ENCODE measurements at regions not wholly inside any gene's neighbourhood (a gene's known extent, or its start where the extent isn't known, plus 50 kb on each side); places are given as distances from the start of the nearest gene placed in this dataset.

DNA sequence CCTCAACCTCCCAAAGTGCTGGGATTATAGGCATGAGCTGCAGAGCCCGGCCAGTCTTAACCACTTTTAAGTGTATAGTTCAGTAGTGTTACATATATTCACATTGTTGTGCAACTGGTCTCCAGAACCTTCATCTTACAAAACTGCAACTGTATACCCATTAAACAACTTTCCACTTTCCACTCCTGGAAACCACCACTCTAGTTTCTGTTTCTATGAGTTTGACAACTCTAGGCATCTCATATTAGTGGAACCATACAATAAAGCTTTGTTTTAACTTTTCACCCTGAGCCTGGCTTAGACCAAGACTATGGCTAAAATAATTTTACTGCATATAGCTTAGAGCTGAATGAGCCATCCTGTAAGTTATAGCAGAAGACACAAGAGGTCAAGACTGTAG lies 108.0 kb upstream of the GOT2 start:
- no peak for ATAC-seq
- Mint-ChIP-seq H3K4me3 (no peak overlapping the region), H3K27ac (no peak overlapping the region), H3K9me3 (ENCODE audit: insufficient read depth) (no peaks in the 10 kb centered on the region), H3K27me3 (ENCODE audit: low read depth) (no peaks in the 10 kb centered on the region), H3K4me1 (ENCODE audit: low read depth) (no peaks in the 10 kb centered on the region), H3K36me3 (ENCODE audit: low read depth) (no peaks in the 10 kb centered on the region)
- DNase-seq: no peak
- POLR2A ChIA-PET: no interaction called here
- CTCF ChIA-PET: no interaction called here

DNA sequence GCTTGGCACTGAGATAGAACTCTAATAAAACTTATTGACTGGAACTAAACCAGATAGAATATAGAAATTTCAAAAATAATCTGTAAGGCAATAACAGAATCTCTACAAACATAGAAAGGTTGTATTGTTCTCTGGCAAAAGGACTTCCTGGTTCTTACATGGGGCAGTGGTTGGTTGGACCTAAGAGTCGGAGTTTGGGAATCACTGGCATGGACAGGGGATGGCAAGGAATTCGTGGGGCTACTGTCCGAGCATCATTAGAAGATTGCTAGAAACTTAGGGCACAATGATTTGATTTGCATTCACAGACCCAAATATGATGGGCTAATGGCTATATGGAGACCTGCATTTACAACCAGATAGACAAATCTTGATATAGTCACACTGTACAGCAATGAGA lies 103.8 kb upstream of the GOT2 start:
- H3K27me3 Mint-ChIP-seq (ENCODE audit: low read depth): peaks cover 4% of the 10 kb centered on the region
- CTCF ChIA-PET: no interaction called here
- no peaks in the 10 kb centered on the region for H3K36me3 Mint-ChIP-seq (ENCODE audit: low read depth)

DNA sequence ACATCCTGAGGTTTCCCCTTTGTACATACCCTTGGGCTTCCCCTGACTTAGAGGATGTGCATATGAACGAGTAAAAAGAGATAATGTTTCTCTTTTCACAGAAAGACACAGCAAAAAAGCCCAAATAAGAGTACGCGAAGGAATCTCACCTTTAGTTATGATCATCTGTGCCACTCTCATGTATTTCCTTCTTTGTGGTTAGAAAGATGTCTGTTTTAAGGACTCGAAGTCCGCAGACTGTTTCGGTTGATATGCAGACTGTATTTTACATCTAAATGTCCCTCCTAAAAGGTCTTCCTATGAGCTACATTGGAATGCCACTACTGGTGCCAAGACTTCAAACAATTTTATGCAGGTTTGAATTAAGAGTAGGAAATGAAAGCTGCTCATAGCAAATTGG lies 102.3 kb upstream of the GOT2 start:
- Mint-ChIP-seq H3K27ac (no peak overlapping the region), H3K9me3 (ENCODE audit: insufficient read depth) (no peaks in the 10 kb centered on the region), H3K36me3 (ENCODE audit: low read depth) (no peaks in the 10 kb centered on the region), H3K27me3 (ENCODE audit: low read depth) (peaks cover 5% of the 10 kb centered on the region), H3K4me3 (no peak overlapping the region), H3K4me1 (ENCODE audit: low read depth) (no peaks in the 10 kb centered on the region)
- DNase-seq (no peak), ATAC-seq (no peak)
- ChIA-PET POLR2A (no interaction called here), CTCF (no interaction called here)

More for the DNA sequence above, 103.8 kb upstream of the GOT2 start:
- POLR2A ChIA-PET: no interaction called here
- Mint-ChIP-seq H3K4me1 (ENCODE audit: low read depth) (no peaks in the 10 kb centered on the region), H3K9me3 (ENCODE audit: insufficient read depth) (no peaks in the 10 kb centered on the region), H3K4me3 (no peak overlapping the region), H3K27ac (no peak overlapping the region)
- DNase-seq (no peak), ATAC-seq (no peak)

DNA sequence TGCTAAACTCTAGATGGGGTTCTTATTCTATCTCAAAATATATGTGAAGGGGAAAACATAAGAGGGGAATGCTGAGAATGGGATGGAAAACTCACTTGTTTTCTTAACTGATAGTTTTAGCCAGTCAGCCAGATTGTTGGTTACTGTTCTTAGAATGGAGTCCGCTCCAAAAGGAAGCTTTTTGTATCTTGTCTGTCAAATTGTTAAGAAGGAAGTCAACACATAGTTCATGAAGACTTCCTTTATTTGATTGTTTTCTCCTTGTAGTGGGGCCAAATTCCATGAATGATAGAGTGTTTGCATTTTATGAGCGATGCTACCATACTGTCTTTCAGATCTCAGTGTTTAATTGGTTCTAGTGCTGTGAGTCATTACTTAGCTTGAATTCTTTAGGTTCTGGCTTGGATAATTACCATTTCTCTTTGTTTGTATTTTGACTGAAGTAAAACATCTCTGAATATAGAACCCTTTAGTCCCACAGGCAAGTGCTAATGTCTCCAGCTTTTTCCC lies 98.3 kb upstream of the GOT2 start:
- Mint-ChIP-seq H3K27me3 (ENCODE audit: low read depth) (peaks cover 5% of the 10 kb centered on the region), H3K9me3 (ENCODE audit: insufficient read depth) (no peaks in the 10 kb centered on the region), H3K27ac (no peak overlapping the region), H3K4me1 (ENCODE audit: low read depth) (no peaks in the 10 kb centered on the region), H3K4me3 (no peak overlapping the region), H3K36me3 (ENCODE audit: low read depth) (no peaks in the 10 kb centered on the region)
- DNase-seq: no peak
- ChIA-PET POLR2A (no interaction called here), CTCF (no interaction called here)
- ATAC-seq: no peak

DNA sequence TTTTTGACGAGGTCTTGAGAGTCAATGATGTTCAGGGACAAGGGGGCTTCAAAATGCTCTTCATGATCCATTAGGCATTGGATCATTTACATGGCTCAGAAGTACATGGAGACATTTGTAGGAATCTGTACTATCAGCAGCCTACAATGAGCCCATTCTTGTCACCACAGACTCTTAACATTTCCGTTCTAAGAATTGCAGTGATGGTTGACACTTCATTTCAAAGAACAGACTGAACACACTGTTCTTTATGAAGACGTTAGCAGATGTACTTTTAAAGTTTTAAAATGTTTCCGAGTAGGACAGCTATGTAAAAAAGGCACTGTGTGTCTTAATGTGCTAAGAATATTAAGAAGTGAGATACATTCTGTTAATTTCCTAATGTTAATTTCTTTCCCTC lies 97.3 kb upstream of the GOT2 start:
- no peaks in the 10 kb centered on the region for H3K36me3 Mint-ChIP-seq (ENCODE audit: low read depth)
- peaks cover 5% of the 10 kb centered on the region for H3K27me3 Mint-ChIP-seq (ENCODE audit: low read depth)
- H3K9me3 Mint-ChIP-seq (ENCODE audit: insufficient read depth): no peaks in the 10 kb centered on the region
- H3K27ac Mint-ChIP-seq: no peak overlapping the region
- POLR2A ChIA-PET: no interaction called here
- ATAC-seq (no peak), DNase-seq (no peak)
- CTCF ChIA-PET: no interaction called here
- no peaks in the 10 kb centered on the region for H3K4me1 Mint-ChIP-seq (ENCODE audit: low read depth)
- no peak overlapping the region for H3K4me3 Mint-ChIP-seq

DNA sequence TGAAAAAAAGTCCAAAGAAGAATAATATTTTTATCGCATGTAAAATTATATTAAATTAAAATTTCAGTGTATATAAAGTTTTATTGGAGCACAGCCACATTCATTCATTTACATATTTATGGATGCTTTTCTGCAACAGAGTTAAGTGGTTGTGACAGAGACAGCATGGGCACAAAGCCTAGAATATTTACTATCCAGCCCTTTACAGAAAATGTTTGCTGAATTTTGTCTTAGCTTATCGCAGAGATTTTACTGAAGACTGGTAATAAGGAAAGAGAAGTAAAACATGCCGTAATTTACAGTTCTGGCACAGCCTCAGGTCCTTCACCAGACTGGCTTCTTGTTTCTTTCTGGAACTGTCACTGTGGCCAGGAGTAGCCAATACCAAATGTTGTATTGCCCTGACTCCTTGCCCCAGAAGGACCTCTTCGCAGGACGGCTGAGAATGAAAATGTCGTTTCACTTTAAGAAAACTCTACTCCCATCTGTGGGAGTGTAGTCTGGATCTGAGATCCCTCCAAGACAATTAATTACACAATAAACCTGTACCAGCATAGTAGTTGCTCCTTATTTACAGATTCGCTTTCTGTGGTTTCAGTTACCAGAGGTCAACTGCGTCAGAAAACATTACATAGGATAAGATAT lies 94.9 kb upstream of the GOT2 start:
- ChIA-PET POLR2A (no interaction called here), CTCF (no interaction called here)
- Mint-ChIP-seq H3K4me1 (ENCODE audit: low read depth) (no peaks in the 10 kb centered on the region), H3K27ac (no peak overlapping the region), H3K9me3 (ENCODE audit: insufficient read depth) (no peaks in the 10 kb centered on the region), H3K36me3 (ENCODE audit: low read depth) (no peaks in the 10 kb centered on the region), H3K4me3 (no peak overlapping the region), H3K27me3 (ENCODE audit: low read depth) (peaks cover 3% of the 10 kb centered on the region)
- ATAC-seq (no peak), DNase-seq (no peak)

DNA sequence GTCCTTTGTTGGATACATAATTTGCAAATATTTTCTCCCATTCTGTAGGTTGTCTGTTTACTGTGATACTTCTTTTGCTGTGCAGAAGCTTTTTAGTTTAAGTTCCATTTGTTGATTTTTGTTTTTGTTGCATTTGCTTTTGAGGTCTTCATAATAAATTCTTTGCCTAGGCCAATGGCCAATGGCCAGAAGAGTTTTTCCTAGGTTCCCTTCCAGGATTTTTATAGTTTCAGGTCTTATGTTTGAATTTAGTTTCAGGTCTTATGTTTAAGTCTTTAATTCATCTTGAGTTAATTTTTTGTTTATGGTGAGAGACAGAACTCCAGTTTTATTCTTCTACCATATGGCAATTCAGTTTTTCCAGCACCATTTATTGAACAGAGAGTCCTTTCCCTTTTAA lies 90.1 kb upstream of the GOT2 start:
- no peaks in the 10 kb centered on the region for H3K36me3 Mint-ChIP-seq (ENCODE audit: low read depth)
- ATAC-seq: no peak
- H3K27ac Mint-ChIP-seq: no peak overlapping the region
- no peaks in the 10 kb centered on the region for H3K4me1 Mint-ChIP-seq (ENCODE audit: low read depth)
- ChIA-PET POLR2A (no interaction called here), CTCF (no interaction called here)
- H3K9me3 Mint-ChIP-seq (ENCODE audit: insufficient read depth): no peaks in the 10 kb centered on the region
- H3K4me3 Mint-ChIP-seq: no peak overlapping the region
- DNase-seq: no peak
- H3K27me3 Mint-ChIP-seq (ENCODE audit: low read depth): no peaks in the 10 kb centered on the region

DNA sequence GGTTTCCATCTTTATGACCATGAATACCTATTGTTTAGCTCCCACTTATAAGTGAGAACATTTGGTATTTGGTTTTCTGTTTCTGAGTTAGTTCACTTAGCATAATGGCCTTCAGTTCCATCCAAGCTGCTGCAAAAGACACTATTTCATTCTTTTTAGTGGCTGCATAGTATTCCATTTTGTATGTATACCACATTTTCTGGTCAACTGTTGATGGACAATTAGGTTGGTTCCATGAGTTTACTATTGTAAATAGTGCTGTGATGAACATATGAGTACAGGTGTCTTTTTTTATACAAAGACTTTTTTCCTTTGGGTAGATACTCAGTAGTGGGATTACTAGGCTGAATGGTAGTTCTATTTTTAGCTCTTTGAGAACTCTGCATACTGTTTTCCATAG lies 87.8 kb upstream of the GOT2 start:
- Mint-ChIP-seq H3K27me3 (ENCODE audit: low read depth) (no peaks in the 10 kb centered on the region), H3K4me3 (no peak overlapping the region), H3K4me1 (ENCODE audit: low read depth) (no peaks in the 10 kb centered on the region), H3K9me3 (ENCODE audit: insufficient read depth) (no peaks in the 10 kb centered on the region), H3K27ac (no peak overlapping the region), H3K36me3 (ENCODE audit: low read depth) (no peaks in the 10 kb centered on the region)
- no peak for ATAC-seq
- CTCF ChIA-PET: no interaction called here
- POLR2A ChIA-PET: no interaction called here
- no peak for DNase-seq

DNA sequence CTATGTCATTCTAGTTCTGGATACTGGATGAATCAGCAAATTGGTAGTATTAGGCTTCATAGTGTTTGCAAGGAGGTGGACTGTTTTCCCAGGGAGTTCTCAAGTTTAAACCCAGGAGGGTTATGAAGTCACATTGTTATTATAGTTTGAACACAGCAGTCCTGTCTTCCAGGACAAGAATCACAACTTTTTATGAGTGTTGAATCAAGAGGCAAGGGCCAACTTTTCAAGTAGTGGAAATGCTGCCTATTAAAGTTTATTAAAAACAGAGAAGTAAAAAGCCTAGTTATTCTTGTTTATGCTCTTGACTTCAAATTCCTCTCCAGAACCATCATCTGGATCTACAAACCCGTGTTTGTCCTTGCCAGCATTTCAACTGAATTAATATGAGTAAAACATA lies 86.3 kb upstream of the GOT2 start:
- Mint-ChIP-seq H3K27ac (no peak overlapping the region), H3K27me3 (ENCODE audit: low read depth) (peaks cover 2% of the 10 kb centered on the region), H3K36me3 (ENCODE audit: low read depth) (no peaks in the 10 kb centered on the region), H3K4me1 (ENCODE audit: low read depth) (no peaks in the 10 kb centered on the region), H3K4me3 (no peak overlapping the region), H3K9me3 (ENCODE audit: insufficient read depth) (no peaks in the 10 kb centered on the region)
- no peak for DNase-seq
- POLR2A ChIA-PET: no interaction called here
- ATAC-seq: no peak
- CTCF ChIA-PET: no interaction called here

DNA sequence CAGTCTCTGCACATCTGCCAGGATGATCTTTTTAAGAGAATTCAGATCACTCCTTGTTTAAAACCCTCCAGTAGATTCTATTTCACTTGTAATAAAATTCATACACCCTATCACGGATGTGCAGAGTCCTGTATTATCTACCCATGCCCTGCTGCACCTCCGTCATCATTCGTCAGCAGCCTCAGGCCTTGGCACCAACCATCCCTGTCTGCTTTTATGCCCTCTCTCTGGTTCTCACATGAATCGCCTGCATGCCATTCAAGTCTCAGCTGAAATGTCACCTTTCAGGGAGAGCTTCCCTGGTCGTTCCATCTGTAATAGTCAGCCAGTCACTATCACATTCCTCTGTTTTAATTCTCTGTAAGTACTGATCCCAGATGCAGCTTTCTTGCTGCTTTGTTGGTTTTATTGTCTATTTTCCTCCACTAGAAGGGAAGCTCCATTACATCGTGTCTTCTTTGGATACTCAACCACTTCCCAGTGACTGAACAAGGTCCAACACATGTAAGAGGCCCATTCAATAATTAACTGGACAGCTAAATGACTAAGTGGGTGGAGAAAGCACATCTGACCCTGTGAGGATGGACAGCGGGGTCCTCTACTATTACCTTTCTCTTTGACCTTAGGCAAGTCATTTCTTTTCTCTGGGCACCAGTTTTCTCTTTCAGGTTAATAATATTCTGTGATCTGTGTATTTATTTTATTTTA lies 81.2 kb upstream of the GOT2 start:
- no peaks in the 10 kb centered on the region for H3K36me3 Mint-ChIP-seq (ENCODE audit: low read depth)
- ChIA-PET POLR2A (no interaction called here), CTCF (interaction anchor here (1.2 to 1.6 kb wide), 5 partner anchors 10 to 366 kb away, joined by 3 to 5 read pairs (median 4); no protein-coding TSS in a partner anchor)
- H3K4me3 Mint-ChIP-seq: no peak overlapping the region
- no peaks in the 10 kb centered on the region for H3K9me3 Mint-ChIP-seq (ENCODE audit: insufficient read depth)
- no peak overlapping the region for H3K27ac Mint-ChIP-seq
- peaks cover 4% of the 10 kb centered on the region for H3K27me3 Mint-ChIP-seq (ENCODE audit: low read depth)
- ATAC-seq (no peak), DNase-seq (no peak)
- peaks cover 1% of the 10 kb centered on the region for H3K4me1 Mint-ChIP-seq (ENCODE audit: low read depth)

DNA sequence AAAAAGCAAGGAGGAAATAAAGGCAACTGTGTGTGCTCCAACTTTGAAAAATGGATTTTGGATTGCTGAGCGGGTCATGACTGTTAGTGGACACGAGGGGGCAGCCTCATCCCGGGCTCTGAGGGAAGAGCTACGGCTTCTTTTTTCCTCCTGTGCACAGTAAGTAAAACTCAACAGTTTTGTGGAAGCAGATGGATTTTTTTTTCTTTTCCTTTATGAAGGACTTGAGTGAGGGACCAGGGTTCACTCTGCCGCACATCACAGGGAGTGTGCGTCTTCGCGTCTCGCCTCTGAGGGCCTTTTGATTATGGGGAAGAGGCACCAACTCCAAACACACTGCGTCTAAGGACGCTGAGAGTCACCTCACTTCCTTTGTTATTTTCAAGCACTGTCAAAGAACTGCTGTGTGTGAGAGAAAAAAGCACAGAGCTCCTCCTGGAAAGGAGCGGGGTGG lies 80.3 kb upstream of the GOT2 start:
- no peaks in the 10 kb centered on the region for H3K36me3 Mint-ChIP-seq (ENCODE audit: low read depth)
- H3K27me3 Mint-ChIP-seq (ENCODE audit: low read depth): peaks cover 4% of the 10 kb centered on the region
- ATAC-seq (peak; percentile 58), DNase-seq (peak; percentile 50)
- ChIA-PET POLR2A (no interaction called here), CTCF (interaction anchor here (0.6 to 1.6 kb wide), 9 partner anchors 9 to 367 kb away, joined by 3 to 7 read pairs (median 4); no protein-coding TSS in a partner anchor)
- H3K9me3 Mint-ChIP-seq (ENCODE audit: insufficient read depth): no peaks in the 10 kb centered on the region
- H3K4me1 Mint-ChIP-seq (ENCODE audit: low read depth): peaks cover 1% of the 10 kb centered on the region
- no peak overlapping the region for H3K27ac Mint-ChIP-seq
- H3K4me3 Mint-ChIP-seq: peak overlapping the region; percentile 9

DNA sequence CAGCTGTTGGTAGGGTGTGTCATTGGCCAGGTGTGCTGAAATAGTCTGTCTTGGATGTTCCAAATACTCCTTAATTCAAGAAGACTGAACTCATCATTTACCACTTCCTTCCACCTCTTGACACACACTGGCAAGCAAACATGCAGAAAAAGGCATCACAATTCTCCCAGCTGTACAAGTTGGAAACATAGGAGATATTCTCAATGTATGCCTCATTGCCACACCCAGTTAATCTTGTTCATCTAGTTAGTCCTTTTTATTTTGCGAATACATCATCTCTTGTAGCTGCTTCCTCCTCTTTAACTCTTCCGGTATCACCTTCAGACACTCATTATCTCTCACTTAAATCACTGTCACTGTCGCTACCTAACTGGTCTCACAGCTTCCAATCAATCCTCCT lies 75.1 kb upstream of the GOT2 start:
- ATAC-seq (no peak), DNase-seq (no peak)
- H3K36me3 Mint-ChIP-seq (ENCODE audit: low read depth): no peaks in the 10 kb centered on the region
- H3K27me3 Mint-ChIP-seq (ENCODE audit: low read depth): peaks cover 3% of the 10 kb centered on the region
- ChIA-PET POLR2A (no interaction called here), CTCF (no interaction called here)
- H3K9me3 Mint-ChIP-seq (ENCODE audit: insufficient read depth): no peaks in the 10 kb centered on the region
- no peak overlapping the region for H3K4me3 Mint-ChIP-seq
- no peak overlapping the region for H3K27ac Mint-ChIP-seq
- H3K4me1 Mint-ChIP-seq (ENCODE audit: low read depth): no peaks in the 10 kb centered on the region

DNA sequence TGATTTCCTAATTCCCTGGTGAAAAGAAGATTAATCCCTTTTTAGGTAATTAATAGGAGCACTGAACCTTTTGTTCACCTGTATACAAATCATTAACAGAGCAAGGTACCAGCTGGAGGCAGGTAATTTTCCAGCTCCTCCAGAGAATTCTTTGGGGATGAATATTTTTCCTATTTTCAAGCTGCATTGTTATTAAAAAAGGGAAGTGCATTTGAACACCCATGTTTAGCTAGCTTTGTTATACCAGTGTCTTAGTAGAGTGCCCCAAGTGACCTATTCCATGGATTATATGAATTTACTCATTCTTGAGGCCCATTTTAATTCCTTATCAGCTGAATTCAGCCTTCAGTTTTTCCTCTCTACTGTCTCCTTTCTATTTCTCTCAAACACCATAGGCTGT lies 73.2 kb upstream of the GOT2 start:
- no peaks in the 10 kb centered on the region for H3K36me3 Mint-ChIP-seq (ENCODE audit: low read depth)
- CTCF ChIA-PET: no interaction called here

More for the DNA sequence above, 73.2 kb upstream of the GOT2 start:
- Mint-ChIP-seq H3K4me1 (ENCODE audit: low read depth) (no peaks in the 10 kb centered on the region), H3K27me3 (ENCODE audit: low read depth) (peaks cover 3% of the 10 kb centered on the region), H3K4me3 (no peak overlapping the region), H3K9me3 (ENCODE audit: insufficient read depth) (no peaks in the 10 kb centered on the region), H3K27ac (no peak overlapping the region)
- POLR2A ChIA-PET: no interaction called here
- DNase-seq: no peak
- ATAC-seq: no peak
